ENCODE measurements at regions not wholly inside any gene's neighbourhood (a gene's known extent, or its start where the extent isn't known, plus 50 kb on each side); places are given as distances from the start of the nearest gene placed in this dataset.
"Not testable (repeated sequence)": the region's sequence is repeated elsewhere in the genome, so short reads cannot be mapped to it uniquely, and the experiment has no call there.

- TF ChIP-seq CTCF (conservative IDR thresholded peaks at IDR 0.05; ENCODE audit: low read depth, low read length) = no peak
- H3K4me3 ChIP-seq (ENCODE audit: low read depth, low read length) = no peak overlapping the region
- DNase-seq (ENCODE audit: low read depth) = no peak
Measured at GRCh38 chr5:56406838-56407237, 173.7 kb upstream of the ANKRD55 start.

GRCh38 chr5:56406221-56406620 is 173.1 kb upstream of the ANKRD55 start:
- no peak for DNase-seq (ENCODE audit: low read depth)
- no peak overlapping the region for H3K4me3 ChIP-seq (ENCODE audit: low read depth, low read length)
- no peak for TF ChIP-seq CTCF (conservative IDR thresholded peaks at IDR 0.05; ENCODE audit: low read depth, low read length)

- no peak for DNase-seq (ENCODE audit: low read depth)
- no peak for TF ChIP-seq CTCF (conservative IDR thresholded peaks at IDR 0.05; ENCODE audit: low read depth, low read length)
- H3K4me3 ChIP-seq (ENCODE audit: low read depth, low read length) = no peak overlapping the region
Measured at GRCh38 chr5:56405116-56405908, 172.2 kb upstream of the ANKRD55 start.

- no peak for TF ChIP-seq CTCF (conservative IDR thresholded peaks at IDR 0.05; ENCODE audit: low read depth, low read length)
- DNase-seq (ENCODE audit: low read depth) = no peak
- H3K4me3 ChIP-seq (ENCODE audit: low read depth, low read length) = no peak overlapping the region
Measured at GRCh38 chr5:56402266-56403220, 169.4 kb upstream of the ANKRD55 start.

- DNase-seq (ENCODE audit: low read depth) = not testable (repeated sequence)
Measured at GRCh38 chr5:56397796-56398195, 164.7 kb upstream of the ANKRD55 start.

GRCh38 chr5:56396634-56397033 is 163.5 kb upstream of the ANKRD55 start:
- DNase-seq (ENCODE audit: low read depth) = no peak
- no peak for TF ChIP-seq CTCF (conservative IDR thresholded peaks at IDR 0.05; ENCODE audit: low read depth, low read length)
- no peak overlapping the region for H3K4me3 ChIP-seq (ENCODE audit: low read depth, low read length)

More at GRCh38 chr5:56397796-56398195, 164.7 kb upstream of the ANKRD55 start:
- H3K4me3 ChIP-seq (ENCODE audit: low read depth, low read length) = not testable (repeated sequence)

GRCh38 chr5:56389261-56389660 is 156.1 kb upstream of the ANKRD55 start:
- no peak overlapping the region for H3K4me3 ChIP-seq (ENCODE audit: low read depth, low read length)
- no peak for DNase-seq (ENCODE audit: low read depth)
- no peak for TF ChIP-seq CTCF (conservative IDR thresholded peaks at IDR 0.05; ENCODE audit: low read depth, low read length)
